Left hindlimb (tissue), 1 donor: ENCODE measurements at regions not wholly inside any gene's neighbourhood (a gene's known extent, or its start where the extent isn't known, plus 50 kb on each side); places are given as distances from the start of the nearest gene placed in this dataset.

Source experiments
- DNase-seq: peaks from one replicate; pipeline ENCODE4 v3.0.0-alpha.2; 2018

DNA sequence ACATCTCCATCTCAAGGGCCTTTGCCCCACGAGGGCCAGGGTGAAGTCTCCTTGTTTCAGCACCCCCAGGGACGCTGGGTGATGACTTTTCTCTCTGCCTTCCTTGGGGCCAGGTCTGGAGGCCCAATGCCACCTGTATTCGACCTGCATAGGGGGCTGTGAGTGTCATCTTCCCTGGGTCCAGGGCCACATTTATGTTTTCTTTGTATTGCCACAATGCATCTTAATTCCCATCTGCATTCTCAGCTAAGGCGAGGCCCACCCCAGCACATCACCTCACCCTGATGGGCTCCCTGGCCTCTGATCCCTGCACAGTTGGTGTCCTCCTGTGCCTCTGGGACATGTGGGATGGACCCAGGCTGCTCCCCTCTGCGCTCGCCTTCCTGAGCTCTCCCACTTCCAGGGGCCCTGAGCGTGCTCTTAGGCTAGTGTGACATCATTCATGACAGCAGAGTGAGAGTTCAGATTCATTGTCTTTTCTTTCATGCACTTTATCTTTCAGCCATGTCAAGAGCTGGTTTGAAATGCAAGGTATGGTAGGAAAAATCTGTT, 122.0 kb upstream of the COPS8 start:
- DNase-seq = no peak

DNA sequence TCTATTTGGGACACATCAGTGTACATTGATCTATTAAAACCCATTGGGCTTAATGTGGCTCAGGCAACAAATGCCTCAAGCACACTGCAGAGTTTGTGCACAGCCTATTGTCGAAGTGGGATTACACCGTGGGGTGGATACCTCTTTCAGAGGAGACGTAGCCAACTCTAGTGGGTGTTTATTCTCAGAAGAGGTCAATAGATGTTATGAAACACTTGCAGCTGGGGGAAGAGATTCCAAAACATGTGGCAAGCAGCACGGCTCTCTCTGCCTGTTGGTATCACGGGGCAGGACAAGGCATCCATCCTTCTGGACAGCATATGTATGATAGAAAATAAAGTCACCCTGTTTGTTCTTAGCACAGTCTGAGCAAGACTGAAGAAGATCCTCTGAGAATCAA, 121.4 kb upstream of the COPS8 start:
- DNase-seq = no peak

DNA sequence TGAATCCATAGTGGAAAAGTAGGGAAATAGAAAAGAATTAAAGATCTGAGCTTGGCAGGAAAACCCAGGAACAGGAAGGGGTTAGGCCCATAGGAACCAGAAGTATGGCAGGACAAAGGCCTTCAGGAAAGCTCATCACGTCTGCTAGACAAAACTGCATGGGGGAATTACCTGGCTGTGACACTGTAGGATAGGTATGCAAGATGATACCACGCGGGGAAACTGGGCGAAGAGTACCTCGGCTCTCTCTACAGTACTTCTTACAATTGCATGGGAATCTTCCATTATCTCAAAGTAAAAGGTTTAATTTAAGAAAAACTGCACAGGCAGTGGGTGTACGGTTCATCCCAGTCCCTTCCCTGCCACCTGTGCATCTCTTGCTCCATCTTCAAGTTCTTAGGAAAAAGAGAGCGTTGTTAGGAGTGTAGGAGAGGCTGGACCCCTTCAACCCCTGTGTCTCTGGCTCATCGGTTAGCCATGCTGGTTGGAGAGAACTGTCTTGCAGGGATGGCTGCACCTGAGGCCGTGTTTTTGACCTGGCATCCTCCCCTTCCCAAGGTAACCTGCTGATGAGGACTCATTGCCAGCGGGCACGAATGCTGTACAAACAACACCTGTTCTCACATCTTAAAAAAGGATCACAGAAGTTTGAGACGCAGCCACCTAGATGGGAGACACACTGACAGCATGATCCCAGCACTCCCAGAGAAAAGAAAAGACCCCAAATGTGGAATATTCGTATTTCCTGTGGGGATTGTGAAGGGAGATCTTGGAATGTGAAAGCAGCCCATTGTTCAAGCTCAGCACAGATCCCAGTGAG, 120.5 kb upstream of the COPS8 start:
- DNase-seq = no peak

DNA sequence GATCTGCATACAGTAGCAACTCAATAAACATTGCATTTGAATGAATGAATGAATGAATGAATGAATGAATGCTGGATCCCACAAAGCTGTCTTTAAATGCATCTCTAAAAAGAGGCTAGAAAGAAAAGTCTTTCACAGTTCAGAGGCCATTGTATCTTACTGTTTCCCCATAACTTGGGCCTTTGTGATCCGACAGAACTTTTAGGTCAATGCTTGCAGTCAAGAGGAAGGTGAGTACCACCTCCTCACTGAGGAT, 119.9 kb upstream of the COPS8 start:
- DNase-seq = no peak

DNA sequence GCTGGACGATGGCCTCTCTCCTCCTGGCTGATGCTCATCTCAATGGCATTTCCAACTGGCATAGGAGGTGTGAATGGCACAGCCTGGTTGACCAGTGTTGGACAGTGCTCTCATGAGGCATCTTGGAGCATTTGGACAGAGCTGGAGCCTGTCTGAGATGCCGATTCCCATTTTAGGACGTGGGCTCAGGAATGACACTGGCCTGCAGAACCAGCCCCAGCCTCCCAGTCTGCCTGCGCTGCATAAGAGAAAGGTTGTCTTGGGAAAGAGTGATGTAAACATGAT, 118.2 kb upstream of the COPS8 start:
- no peak for DNase-seq

DNA sequence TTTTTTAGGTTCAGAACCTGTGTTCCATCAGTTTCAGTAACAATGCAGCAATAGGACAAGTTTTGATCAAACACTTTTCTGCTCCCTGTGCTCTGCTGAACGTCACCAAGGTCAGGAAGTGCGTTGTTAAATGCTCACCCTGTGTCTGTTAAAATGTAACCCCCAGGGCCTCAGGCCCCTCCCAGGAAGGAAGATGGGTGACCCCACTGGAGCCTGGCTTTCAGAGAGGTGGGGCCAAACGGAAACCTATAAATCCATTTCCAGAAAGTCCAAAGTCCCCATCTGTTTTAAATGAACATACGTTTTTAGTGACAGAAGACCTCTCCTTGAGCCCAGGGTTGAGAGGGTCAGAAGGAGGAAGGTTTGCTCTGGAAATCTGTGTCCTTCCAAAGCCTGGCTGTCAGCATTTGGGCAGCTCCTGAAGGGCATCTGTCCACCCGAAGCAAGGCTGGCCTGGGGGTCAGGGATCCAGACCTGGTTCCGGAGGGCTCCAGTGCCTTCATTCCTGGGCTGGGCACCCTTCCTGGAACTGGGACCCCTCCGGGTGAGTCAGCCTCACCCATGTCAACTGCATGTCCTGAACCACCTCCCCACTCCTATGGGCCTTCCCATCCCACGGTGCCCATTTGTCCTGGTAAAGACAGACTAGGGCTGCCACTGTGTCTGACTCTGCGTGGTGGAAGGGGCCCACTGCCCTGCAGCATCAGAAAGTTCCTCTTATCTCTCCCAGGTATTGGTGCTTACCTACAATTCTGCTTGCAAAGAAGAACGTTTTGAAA, 117.4 kb upstream of the COPS8 start:
- no peak for DNase-seq

DNA sequence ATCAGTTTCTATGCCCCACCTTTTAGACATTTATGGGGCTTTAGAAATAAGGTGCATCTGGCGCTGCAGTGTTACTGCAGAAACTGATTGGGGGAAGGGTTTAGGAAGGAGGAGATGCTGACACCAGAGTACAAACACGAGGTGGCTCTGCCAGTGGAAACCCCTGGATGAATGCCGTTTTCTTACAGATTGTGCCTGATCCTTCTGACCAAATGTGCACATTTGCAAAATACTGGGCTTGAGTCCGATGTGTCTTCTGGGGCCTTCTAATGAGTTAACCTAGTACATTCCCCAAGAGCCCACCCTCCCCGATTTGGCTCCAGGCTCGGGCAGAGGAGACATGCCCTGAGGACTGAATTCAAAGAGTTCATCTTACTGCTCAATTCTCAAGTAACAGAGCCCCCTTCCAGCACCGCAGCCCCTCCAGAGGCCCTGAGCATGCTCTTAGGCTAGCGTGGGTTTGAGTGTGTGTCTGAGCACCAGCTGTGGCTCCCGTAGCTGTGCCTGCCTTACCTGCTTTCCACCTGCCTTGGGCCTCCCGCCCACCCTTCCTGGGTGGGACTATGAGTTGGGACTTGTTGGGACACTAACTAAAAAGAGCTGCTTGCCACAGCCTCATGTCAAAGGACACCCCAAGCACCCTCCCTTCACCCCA, 116.7 kb upstream of the COPS8 start:
- DNase-seq = no peak

DNA sequence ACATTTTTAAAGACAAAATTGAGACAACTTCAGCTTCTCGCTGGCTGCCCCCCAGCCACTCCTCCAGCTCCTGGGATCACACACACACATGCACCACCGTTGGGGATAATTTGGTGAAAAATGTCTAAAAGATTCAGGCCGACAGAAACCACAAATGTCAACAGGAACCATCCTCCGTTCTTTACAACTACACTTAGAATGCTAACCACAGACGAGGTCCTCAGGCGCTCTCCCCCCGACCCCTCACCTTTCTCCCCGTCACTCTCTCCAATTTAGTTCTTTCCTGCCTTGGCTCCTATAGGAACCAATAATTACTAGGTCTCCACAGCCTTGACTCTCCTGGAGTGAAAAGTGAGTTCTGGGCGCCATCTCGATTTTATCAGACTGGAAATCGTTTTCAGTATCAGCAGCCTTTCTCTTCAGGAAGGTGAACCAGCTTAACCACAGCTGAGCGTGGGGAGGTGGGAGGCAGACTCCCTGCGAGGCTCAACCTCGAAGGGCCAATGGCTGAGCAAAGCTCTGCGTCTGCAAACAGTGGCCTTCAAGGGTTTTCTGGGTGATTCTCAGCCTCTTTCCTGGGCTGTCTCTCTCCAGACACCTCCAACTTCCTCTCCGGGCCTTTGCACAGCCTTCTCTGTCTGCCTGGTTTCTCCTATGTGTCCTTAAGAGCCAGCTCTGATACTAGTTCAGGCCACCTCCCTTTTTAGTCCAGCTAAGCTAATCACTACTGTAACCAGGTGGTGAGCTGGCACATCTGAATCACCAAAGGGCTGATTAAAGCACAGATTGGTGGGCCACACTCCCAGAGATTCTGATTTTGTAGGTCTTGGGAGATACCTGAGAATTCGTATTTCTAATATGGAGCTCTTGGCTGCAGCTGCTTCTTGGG, 115.7 kb upstream of the COPS8 start:
- no peak for DNase-seq

DNA sequence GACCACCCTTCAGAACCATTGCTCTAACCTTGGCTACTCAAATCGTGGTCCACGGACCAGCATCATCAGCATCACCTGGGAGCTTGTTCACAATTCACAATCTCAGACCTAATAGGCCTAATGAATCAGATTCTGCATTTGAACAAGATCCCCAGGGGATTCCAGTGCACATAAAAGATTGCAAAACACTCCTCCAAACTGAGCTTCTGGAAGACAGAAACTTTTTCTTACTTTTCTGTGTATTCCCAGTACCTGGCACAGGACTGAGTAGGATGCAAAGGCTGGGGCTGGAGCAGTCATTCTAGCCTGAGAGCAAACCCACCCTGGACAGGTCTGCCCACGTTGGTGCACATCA, 115.1 kb upstream of the COPS8 start:
- DNase-seq = no peak

DNA sequence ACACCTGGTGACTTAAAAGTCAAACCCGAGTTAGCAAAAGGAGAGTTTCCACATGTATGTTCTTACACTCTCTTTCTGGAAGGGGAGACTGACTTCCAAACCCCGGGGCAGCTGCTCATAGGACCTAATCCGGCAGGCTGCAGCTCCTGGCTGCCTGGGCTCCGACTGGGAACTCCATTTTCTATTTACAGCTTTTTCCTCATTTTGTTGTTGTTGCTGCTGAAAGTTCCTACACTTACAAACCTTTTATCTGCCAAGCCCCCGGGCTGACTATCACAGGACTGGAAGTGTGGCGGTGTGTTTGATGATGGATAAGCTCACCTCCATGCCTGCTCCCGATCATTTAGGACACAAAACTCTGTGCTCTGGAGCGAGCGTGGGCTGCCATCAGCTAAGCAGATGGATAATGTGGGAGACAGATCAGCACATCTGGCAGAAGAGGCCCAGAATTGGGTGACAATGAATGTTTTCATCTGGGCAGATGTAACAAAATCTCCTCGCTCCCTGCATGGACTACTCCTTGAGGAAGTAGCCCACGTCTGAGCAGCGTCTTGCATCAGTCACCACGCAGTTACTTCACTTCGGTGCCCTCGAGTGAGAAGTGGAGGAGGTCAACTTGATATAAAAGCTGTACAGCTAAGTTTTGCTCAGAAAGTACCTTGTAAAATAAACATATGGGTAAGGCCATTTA, 114.4 kb upstream of the COPS8 start:
- no peak for DNase-seq

DNA sequence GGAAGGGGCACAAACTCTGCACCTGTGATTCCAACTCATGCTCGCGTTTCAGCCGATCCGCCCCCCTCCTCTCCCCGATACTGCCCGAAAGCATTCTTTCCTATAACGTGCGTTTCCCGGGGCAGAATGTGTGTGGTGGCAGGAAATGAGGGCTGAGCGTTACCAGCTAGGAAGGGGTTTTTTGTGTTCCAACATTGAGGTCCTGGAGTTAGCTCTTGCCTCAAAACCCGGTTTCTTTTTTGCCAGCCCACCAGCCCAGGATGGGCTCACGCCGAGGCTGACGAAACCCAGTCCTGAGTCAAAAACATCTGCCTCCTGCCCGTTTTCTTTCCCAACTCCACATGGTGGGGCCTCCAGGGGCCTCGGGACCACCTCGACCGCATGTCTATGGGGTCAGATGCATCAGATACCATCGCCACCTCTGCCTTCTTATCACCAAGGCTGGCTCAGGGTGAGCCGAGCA, 113.7 kb upstream of the COPS8 start:
- DNase-seq = no peak

DNA sequence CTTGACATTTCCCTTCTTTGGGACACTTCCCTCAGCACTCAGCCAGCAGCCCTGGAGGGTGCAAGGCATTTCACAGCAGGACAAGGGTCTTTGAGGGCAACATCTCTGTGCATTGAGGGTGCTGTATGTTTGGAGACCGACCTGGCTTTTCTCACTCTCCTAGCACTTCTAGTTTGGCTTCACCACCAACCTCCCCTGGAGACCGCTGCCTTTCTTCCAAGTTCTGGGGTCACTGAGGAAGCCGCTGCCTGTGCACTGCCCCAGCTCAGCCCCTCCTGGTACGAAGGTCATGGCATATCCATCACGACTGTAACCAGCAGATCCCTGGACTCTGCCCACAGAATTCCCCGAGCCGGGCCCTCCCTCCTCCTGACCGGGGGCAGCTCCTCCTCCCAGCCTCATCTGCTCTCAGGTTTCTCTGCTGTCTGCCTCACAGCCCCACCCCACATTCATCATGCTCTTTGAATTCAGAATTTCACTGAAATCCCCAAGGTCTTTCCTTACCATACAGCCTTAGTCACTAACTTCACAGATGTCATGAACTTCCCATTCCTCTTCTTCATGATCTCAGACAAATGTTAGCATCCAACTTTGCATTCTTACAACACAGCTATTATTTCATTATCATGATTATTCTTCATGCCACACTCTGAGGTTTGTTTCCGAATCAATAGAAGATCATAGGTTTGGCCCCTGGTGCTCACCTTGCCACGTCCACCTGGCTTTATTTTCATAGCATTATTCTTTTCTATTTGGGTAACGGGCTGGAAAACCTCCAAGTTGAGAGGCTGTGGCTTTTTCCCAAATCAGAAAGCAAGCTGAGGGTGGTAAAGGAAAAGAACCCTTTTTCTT, 113.0 kb upstream of the COPS8 start:
- peak; percentile 73 for DNase-seq

DNA sequence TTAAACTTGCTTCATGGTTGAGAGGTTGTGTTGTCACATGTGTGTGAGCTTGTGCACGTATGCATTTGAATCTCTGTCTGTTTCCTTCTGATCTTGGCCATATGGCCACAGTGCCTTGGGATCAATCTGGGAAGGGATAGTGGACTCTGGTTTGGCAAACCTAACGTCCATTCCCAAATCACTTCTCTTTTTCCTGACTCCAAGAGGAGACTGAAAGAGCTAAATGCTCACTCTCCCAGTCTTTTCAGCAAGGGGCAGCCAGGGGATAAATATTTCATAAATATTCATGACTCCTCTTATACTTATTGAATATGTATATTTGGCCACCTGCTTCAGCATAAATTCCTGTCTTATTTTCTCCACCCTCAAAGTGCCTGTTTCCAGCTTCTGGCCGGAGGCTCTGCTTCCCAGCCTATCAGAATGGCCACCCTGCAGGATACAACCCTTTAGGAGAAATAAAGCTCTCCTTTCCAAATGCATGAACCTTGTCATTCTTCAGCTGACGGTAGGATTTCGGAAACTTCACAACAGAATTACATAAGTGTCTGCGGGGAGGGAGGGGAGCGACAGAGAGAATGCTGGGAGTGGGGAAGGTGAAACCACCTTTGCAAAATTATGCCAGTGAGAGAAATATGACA, 112.2 kb upstream of the COPS8 start:
- DNase-seq = no peak

DNA sequence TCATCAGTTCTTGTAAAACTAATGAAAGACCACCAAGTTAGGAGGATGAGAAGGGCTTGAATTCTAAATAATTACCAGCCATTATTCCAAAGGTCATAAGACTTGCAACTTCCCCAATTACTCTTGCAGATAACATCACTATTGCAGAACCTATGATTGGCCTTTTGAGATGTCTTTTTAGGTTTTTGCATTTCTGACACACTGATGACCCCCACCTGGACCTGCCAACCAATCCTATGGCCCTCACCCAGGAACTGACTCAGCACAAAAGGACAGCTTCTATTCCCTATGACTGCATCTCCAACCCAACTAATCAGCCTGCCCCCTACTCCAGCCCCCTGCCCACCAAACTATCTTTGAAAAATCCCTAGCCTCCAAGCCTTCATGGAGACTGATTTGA, 111.5 kb upstream of the COPS8 start:
- no peak for DNase-seq

DNA sequence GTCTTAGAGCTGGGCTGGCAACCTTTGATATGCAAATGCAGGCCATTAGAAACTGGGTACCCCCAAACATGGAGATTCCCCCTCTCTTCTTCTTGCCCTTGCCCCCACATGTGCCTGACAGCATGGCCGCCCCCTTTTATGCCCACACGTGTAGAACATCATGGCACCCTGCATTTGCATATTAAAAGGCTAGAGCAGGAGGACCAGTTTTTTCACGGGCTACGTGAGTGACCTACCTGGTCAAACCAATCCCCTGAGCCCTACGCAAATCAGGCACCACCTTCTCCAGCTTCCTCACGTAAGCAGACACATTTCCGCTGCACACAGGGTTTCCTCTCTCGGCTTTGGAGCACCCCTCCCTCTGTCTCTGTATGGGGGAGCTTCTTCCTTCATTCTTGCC, 110.9 kb upstream of the COPS8 start:
- no peak for DNase-seq

DNA sequence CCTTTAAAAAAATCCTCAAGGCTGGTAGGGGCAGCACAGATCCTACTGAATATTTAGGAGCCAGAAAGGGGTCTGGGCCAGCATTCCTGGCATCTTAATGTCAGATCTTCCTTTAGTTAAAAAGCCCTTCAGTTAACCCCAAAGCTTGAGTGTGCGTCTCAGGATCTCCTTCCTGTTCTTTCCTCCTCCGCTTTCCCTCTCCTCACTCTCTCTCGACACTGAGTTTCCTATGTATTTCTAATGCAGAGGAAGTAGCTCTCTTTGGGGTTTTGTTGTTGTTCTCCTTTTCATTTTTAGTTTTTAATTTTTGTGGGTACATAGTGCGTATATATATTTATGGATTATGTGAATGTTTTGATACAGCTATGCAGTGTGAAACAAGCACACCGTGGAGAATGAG, 109.9 kb upstream of the COPS8 start:
- DNase-seq = no peak

DNA sequence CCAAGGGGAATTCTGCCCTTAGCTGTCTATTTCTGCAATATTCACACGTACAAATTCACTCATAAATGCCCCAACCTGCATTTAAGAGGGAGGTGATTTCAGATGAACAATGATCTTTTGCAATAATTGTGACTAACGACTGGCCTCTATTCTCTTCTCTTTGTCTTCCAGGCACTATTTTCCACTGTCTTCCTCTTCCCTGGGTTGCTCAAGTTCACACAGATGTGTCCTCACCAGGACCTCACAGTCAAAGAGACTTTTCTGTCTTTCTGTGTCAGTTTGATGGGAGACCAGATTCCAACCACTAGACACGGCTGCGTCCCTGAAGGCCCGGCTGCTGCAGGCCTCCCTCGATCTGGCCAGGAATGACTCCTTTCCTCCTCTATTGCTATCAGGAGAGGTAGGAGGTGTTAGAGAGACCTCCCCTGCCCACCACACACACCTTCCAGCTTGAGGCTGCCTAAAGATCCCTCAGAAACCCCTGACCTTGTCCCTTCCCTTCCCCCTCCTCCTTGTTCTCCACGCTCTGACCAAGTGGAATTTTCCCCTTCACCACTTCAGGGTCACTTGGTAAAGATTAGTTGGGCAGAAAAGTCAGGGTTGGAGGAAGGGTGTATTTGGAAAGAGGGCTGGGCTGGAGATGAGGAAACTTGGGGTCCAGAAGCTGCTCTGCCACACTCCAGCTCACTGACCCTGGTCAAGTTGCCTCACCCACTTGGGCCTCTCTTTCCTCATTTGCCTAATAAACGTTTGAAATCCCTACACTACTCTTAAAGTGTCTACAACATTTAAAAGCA, 109.2 kb upstream of the COPS8 start:
- no peak for DNase-seq

DNA sequence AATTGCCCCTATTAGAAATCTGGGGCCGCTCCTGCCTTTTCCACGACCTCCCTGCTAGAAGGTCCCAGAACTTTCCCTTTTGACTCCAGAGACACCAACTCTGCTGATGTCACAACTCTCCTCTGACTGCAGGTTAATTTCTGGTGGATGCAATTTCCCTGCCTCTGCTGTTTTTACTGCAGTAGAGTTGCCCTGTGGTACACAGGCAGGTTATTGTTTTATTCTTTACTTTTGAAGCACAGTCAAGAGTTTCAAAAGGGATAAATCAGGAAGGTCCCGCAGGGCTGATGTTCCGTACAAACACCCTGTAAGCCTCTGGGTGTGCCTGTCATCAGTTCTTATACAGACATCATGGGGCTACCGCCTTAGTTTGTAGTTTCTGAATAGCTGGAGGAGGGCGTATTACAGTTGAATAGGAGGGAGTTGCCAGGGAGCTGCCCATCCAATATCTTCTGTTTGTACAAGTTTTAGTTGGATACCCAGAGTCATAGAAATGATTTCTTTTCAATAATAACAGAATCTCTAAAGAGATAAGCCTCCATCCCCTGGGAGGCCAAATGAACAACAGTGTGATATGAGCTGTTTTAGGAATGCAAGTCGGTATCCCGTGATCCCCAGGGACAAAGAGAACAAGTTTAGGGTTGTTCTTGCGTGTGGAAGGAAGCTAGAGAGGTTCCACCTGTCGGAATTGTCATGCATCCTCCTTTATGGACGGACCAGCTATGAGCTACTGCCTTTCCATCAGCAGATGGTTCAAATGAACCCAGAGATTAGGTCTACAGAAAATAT, 108.4 kb upstream of the COPS8 start:
- no peak for DNase-seq

DNA sequence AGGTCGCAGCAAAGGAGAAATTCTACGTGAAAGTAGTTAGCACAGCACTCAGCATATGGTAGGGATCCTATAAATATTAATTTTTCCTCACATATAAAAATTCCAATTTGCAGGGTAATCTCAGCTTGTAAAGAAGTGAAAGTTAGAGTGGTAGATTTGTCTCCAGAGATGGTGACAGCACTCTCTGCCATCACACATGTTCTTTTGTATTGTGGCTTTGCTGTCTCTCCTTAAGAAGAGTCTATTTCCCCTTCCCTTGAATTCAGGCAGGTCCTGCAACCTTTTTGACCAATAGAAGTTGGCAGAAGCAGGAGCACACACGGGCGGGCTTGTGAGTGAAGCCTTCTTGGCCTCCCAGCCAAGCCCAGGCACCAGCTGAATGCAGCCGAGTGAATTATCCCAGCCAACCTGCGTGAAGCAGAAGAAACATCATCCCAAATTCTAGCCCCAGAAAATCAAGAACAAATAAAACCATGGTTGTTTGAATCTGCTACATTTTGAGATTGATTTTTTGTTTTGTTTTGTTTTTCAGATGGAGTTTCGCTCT, 107.8 kb upstream of the COPS8 start:
- DNase-seq = no peak
